NB4 (cell line): ENCODE measurements at regions not wholly inside any gene's neighbourhood (a gene's known extent, or its start where the extent isn't known, plus 50 kb on each side); places are given as distances from the start of the nearest gene placed in this dataset.

ENCODE experiments used
- CTCF ChIP-seq: IDR thresholded peaks from one replicate; pipeline ENCODE4 v1.5.1; 2012; ENCODE audit warnings: low read depth, low read length
- MAX ChIP-seq: IDR thresholded peaks from 2 replicates; pipeline ENCODE4 v1.6.1; 2011; ENCODE audit warnings: low read depth, low read length
- MYC ChIP-seq: IDR thresholded peaks from 2 replicates; pipeline ENCODE4 v1.6.1; 2011; ENCODE audit warnings: low read depth, low read length
- POLR2A ChIP-seq: IDR thresholded peaks from 2 replicates; pipeline ENCODE4 v1.6.1; 2011; ENCODE audit warnings: mild to moderate bottlenecking; ENCODE audit not compliant: insufficient read length; ENCODE audit errors: extremely low read depth

GRCh38 chr17:71029246-71029645, 859.9 kb downstream of the KCNJ2 start:
- no peak for TF ChIP-seq POLR2A
- TF ChIP-seq CTCF: no peak
- no peak for TF ChIP-seq MAX
- TF ChIP-seq MYC: no peak
